ENCODE measurements at regions not wholly inside any gene's neighbourhood (a gene's known extent, or its start where the extent isn't known, plus 50 kb on each side); places are given as distances from the start of the nearest gene placed in this dataset.

DNA sequence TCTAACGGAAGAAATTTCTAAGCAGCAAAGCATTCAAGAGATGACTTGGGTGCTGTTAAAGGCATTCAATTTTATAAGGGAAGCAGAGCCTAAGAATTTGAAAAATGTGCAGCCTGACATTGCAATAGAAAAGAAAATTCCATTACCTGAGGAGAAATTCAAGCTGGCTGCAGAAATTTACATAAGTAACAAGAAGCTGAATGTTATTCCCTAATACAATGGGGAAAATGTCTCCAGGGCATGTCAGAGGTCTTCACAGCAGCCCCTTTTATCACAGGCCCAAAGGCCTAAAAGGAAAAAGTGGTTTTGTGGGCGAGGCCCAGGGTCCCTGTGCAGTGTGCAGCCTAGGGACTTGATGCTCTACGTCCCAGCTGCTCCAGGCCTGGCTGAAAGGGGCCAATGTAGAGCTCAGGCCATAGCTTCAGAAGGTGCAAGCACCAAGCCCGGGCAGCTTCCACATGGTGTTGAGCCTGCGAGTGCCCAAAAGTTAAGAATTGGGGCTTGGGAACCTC, 306.7 kb downstream of the RDH14 start:
- DNase-seq (ENCODE audit: low spot score): no peak

DNA sequence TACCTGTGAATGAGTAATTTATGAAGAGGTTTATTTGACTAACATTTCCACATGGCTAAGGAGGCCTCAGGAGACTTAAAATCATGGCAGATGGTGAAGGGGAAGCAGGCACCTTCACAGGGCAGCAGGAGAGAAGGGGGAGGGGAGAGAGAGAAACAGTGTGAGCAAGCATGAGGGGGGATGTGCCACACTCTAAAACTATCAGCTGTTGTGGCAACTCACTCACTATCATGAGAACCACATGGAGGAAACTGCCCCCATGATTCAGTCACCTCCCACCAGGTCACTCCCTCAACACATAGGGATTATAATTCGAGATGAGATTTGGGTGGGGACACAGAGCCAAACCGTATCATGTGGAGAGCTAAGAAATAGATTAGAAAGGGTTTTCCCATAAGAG, 309.0 kb downstream of the RDH14 start:
- no peak for DNase-seq (ENCODE audit: low spot score)

- DNase-seq (ENCODE audit: low spot score): no peak
These were observed 313.0 kb downstream of the RDH14 start for GRCh38 chr2:18247282-18248110.

- no peak for DNase-seq (ENCODE audit: low spot score)
These were observed 315.1 kb downstream of the RDH14 start for GRCh38 chr2:18245375-18245774.

GRCh38 chr2:18244845-18245244, 315.6 kb downstream of the RDH14 start:
- no peak for DNase-seq (ENCODE audit: low spot score)

DNA sequence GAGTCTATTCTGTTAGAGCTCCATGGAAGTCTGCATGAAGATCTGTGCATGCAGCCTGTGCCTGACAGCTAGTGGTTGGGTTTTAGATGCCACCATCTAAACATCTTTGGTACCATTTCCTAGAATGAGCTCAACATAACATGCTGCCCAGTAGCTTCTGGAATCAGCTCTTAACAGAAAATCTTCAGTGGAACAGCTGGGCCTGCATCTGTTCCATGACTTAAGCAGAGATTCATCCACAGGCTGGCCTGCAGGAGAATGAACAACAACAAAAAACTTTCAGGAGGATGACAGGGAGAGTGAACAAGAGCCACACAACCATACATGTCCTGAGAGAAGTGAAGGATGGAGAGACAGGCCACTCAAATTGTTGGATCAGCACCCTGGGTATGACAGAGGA, 316.6 kb downstream of the RDH14 start:
- no peak for DNase-seq (ENCODE audit: low spot score)

DNA sequence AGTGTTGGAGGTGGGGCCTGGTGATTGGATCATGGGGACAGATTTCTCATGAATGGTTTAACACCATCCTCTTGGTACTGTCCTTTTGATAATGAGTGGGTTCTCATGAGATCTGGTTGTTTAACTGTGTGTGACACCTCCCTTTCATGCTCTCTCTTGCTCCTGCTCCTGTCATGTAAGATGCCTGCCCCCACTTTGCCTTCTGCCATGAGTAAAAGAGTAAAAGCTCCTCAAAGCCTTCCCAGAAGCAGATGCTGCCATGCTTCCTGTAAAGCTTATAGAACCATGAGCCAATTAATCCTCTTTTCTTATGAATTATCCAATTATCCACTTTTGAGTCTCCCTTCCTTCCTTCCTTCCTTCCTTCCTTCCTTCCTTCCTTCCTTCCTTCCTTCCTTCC, 317.7 kb downstream of the RDH14 start:
- no peak for DNase-seq (ENCODE audit: low spot score)

DNA sequence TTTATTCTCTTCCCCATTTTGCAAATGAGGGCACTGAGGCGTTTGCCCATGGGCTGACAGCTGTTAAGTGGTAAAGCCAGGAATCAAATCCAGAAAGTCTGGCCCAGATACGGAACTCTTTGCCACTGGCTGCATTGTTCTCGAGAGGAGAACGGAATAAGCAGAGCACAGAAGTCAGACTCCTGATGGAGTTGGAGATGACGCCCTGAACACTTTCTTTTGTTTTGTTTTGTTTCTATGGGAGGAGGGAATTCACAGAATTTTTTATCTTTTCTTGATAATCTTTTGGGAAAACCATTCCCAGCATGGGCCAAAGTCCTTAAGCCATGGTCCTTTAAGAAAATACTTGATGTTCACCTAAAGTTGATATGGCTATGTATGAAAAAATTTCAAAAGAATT, 322.2 kb downstream of the RDH14 start:
- no peak for DNase-seq (ENCODE audit: low spot score)

DNA sequence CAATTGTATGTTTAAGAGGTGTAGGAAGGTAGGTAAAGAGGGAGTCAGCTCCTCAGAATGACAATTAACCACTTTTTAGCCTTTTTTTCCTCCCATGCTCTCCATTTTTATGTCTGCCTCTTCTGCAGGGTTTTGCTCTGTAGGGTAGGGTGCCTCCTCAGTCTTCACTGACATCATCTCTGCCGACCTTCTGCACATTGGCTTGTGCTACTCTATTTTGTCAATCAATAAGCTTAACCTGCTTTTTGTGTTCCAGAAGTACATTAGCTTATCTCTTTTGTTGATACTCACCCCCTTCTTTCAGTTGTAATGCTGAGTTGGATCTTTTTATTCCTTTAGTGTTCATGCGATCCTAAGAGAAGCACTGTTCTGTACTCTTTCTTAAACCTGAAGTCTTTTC, 323.2 kb downstream of the RDH14 start:
- no peak for DNase-seq (ENCODE audit: low spot score)

- DNase-seq (ENCODE audit: low spot score): no peak
These were observed 327.6 kb downstream of the RDH14 start for GRCh38 chr2:18232731-18233438.

- DNase-seq (ENCODE audit: low spot score): no peak
These were observed 329.8 kb downstream of the RDH14 start for GRCh38 chr2:18230668-18231067.

GRCh38 chr2:18219676-18220075, 340.8 kb downstream of the RDH14 start:
- DNase-seq (ENCODE audit: low spot score): no peak

- DNase-seq (ENCODE audit: low spot score): no peak
These were observed 339.9 kb downstream of the KCNS3 start for GRCh38 chr2:18218160-18218933.

DNA sequence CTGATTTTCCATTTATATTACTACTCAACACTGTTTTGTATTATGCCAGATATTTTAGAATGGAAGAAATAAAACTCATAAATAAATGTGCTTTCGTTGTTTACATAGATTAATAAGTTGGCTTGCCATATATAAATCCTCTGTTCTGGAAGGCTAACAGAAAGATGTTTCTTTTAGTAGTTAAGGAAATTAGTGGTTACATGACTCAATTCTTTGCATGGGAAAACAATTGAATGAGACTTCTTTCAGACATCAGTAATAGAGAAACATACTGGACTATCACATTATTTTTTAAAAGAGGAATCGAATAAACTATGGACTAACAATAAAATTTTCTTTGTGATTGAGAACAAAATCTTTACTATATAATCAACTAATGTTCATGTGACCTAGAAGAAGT, 336.5 kb downstream of the KCNS3 start:
- no peak for DNase-seq (ENCODE audit: low spot score)

DNA sequence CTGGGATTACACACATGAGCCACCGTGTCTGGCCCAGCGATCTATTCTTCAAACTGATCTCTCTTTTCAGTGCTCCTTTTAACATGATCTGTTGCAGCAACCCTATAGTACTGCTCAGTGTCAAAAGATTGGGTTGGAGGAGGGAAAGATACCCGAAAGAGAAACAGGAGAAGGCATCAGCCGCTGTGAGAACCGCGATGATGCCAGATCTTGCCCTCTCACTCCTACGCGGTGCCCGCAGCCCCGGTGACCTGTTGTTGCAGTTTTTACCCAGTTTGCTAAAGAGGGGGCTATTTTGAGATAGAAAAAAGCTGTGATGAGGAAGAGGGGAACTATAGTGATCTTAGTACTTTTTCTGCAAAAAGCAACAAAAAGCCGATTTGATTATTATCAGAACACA, 335.5 kb downstream of the KCNS3 start:
- DNase-seq (ENCODE audit: low spot score): no peak

GRCh38 chr2:18209934-18210639, 331.6 kb downstream of the KCNS3 start:
- no peak for DNase-seq (ENCODE audit: low spot score)

DNA sequence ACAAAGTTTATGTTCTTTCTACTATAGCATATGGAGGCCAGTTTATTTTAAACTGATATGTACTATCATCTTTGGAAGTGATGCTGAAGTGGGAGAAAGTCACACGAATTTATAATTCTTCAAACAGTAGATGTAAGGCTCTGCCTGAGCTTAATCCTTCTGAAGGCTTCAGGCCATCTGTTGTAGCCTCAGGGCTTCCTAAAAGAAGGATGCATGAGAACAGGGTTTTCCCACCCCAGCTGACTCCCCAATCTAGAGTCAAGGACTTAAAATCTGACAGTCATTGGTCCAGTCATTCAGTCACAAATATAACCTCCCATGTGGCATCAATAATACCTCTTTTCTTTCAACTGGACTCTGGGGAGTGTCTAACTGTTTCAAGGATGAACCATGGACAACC, 330.5 kb downstream of the KCNS3 start:
- DNase-seq (ENCODE audit: low spot score): no peak

GRCh38 chr2:18200771-18201170, 322.3 kb downstream of the KCNS3 start:
- DNase-seq (ENCODE audit: low spot score): no peak

- no peak for DNase-seq (ENCODE audit: low spot score)
These were observed 320.2 kb downstream of the KCNS3 start for GRCh38 chr2:18198677-18199076.

GRCh38 chr2:18194161-18194560, 315.7 kb downstream of the KCNS3 start:
- DNase-seq (ENCODE audit: low spot score): no peak

- no peak for DNase-seq (ENCODE audit: low spot score)
These were observed 308.5 kb downstream of the KCNS3 start for GRCh38 chr2:18186816-18187613.
